Sigmoid colon (tissue), 3 donors: ENCODE measurements at regions not wholly inside any gene's neighbourhood (a gene's known extent, or its start where the extent isn't known, plus 50 kb on each side); places are given as distances from the start of the nearest gene placed in this dataset.

Source experiments
- CTCF ChIP-seq, 4 experiments: fragments of 450-650 bp in 3 of 4; fragments of 200-600 bp in 1 of 4; IDR thresholded peaks; one replicate each; pipeline ENCODE4 v1.5.1; 2016 to 2019; ENCODE audit warnings: antibody characterized with exemption in 4 of 4, mild to moderate bottlenecking in 3 of 4, moderate library complexity in 2 of 4
- POLR2A ChIP-seq, 2 donors: fragments of 450-650 bp; IDR thresholded peaks; one replicate each; pipeline ENCODE4 v1.6.1; 2016; ENCODE audit warnings: antibody characterized with exemption in 2 of 2, mild to moderate bottlenecking in 2 of 2, moderate library complexity in 2 of 2

GRCh38 chr15:25609371-25609770 lies 170.5 kb upstream of the UBE3A start:
- TF ChIP-seq CTCF (IDR thresholded peaks at IDR 0.05) (no peak), POLR2A (IDR thresholded peaks at IDR 0.05) (no peak)
